CD4-positive, CD25-positive, alpha-beta regulatory T cell (primary cell): ENCODE measurements at regions not wholly inside any gene's neighbourhood (a gene's known extent, or its start where the extent isn't known, plus 50 kb on each side); places are given as distances from the start of the nearest gene placed in this dataset.

Source experiments
- ATAC-seq, 2 donors: fragments of 150-1000 bp; cut with Tn5 transposase; one replicate each; pipeline ENCODE4 v1.10.0; 2021; ENCODE audit warnings: low read depth in 2 of 2, moderate number of reproducible peaks in 2 of 2, moderate library complexity in 1 of 2
- DNase-seq, 3 donors: peaks; one replicate each; pipeline versions ENCODE4 v3.0.0 to v3.0.0-alpha.2; 2012 to 2022; ENCODE audit warnings: mixed read lengths in 1 of 3
- H3K27ac ChIP-seq: one replicate; pipeline ENCODE4 v1.7.0; 2013; ENCODE audit warnings: mild to moderate bottlenecking, low read length; ENCODE audit not compliant: insufficient read depth, poor library complexity, severe bottlenecking
- H3K27me3 ChIP-seq: one replicate; pipeline ENCODE4 v1.7.0; 2013; ENCODE audit warnings: low read length; ENCODE audit not compliant: control insufficient read depth, insufficient read depth
- H3K36me3 ChIP-seq: one replicate; pipeline ENCODE4 v1.7.0; 2013; ENCODE audit warnings: mild to moderate bottlenecking, low read length, moderate library complexity; ENCODE audit not compliant: control insufficient read depth, insufficient read depth
- H3K4me1 ChIP-seq: 2 replicates; pipeline ENCODE4 v1.7.0; 2013; ENCODE audit warnings: mild to moderate bottlenecking, low read length; ENCODE audit not compliant: insufficient read depth, control insufficient read depth, poor library complexity, severe bottlenecking
- H3K4me3 ChIP-seq: one replicate; pipeline ENCODE4 v1.7.0; 2013; ENCODE audit warnings: low read depth, mild to moderate bottlenecking, low read length, moderate library complexity
- H3K9me3 ChIP-seq, 2 experiments: 1 replicate in 1 of 2; 2 replicates in 1 of 2; pipeline ENCODE4 v1.7.0; 2013; ENCODE audit warnings: low read length in 2 of 2, mild to moderate bottlenecking in 1 of 2, moderate library complexity in 1 of 2; ENCODE audit not compliant: control insufficient read depth in 2 of 2
- H3K27ac Mint-ChIP-seq, 3 donors: one replicate each; pipeline ENCODE4 v1.8.0; 2020 to 2022; ENCODE audit warnings: mild to moderate bottlenecking in 3 of 3, mixed read lengths in 3 of 3, moderate library complexity in 2 of 3
- H3K27me3 Mint-ChIP-seq: one replicate; pipeline ENCODE4 v1.8.0; 2022; ENCODE audit warnings: mild to moderate bottlenecking, mixed read lengths
- H3K36me3 Mint-ChIP-seq: one replicate; pipeline ENCODE4 v1.8.0; 2020; ENCODE audit warnings: mixed read lengths
- H3K4me1 Mint-ChIP-seq, 4 donors: one replicate each; pipeline ENCODE4 v1.8.0; 2020 to 2022; ENCODE audit warnings: mixed read lengths in 4 of 4, mild to moderate bottlenecking in 1 of 4
- H3K4me3 Mint-ChIP-seq, 4 donors: one replicate each; pipeline ENCODE4 v1.8.0; 2020 to 2022; ENCODE audit warnings: mild to moderate bottlenecking in 4 of 4, mixed read lengths in 4 of 4, moderate library complexity in 3 of 4
- H3K9me3 Mint-ChIP-seq, 7 donors: one replicate each; pipeline ENCODE4 v1.8.0; 2020 to 2022; ENCODE audit warnings: mixed read lengths in 7 of 7, mild to moderate bottlenecking in 3 of 7, moderate library complexity in 2 of 7

- DNase-seq: no peak
- Mint-ChIP-seq H3K36me3 (no peaks in the 10 kb centered on the region), H3K27ac (no peak overlapping the region)
Measured at GRCh38 chr16:86424398-86424797, 85.9 kb upstream of the FOXF1 start.

GRCh38 chr16:86424985-86425384, 85.3 kb upstream of the FOXF1 start:
- no peaks in the 10 kb centered on the region for H3K27me3 Mint-ChIP-seq
- H3K9me3 Mint-ChIP-seq: peaks cover 0 to 8% (median 2%) of the 10 kb centered on the region in 7 donors
- ATAC-seq: no peak

More at GRCh38 chr16:86424398-86424797, 85.9 kb upstream of the FOXF1 start:
- Histone ChIP-seq H3K27me3 (no peaks in the 10 kb centered on the region), H3K9me3 (peaks cover 0 to 1% of the 10 kb centered on the region in 2 experiments), H3K4me3 (no peak overlapping the region), H3K27ac (no peak overlapping the region), H3K36me3 (no peaks in the 10 kb centered on the region), H3K4me1 (no peaks in the 10 kb centered on the region)
- ATAC-seq: no peak
- H3K4me1 Mint-ChIP-seq: no peaks in the 10 kb centered on the region
- no peaks in the 10 kb centered on the region for H3K27me3 Mint-ChIP-seq
- no peak overlapping the region for H3K4me3 Mint-ChIP-seq
- peaks cover 0 to 8% (median 2%) of the 10 kb centered on the region in 7 donors for H3K9me3 Mint-ChIP-seq

GRCh38 chr16:86426063-86426642, 84.2 kb upstream of the FOXF1 start:
- DNase-seq: no peak
- no peak for ATAC-seq
- no peak overlapping the region for H3K27ac ChIP-seq
- no peaks in the 10 kb centered on the region for H3K36me3 ChIP-seq
- H3K27ac Mint-ChIP-seq: no peak overlapping the region
- no peaks in the 10 kb centered on the region for H3K27me3 Mint-ChIP-seq
- H3K36me3 Mint-ChIP-seq: no peaks in the 10 kb centered on the region
- no peak overlapping the region for H3K4me3 ChIP-seq
- H3K4me3 Mint-ChIP-seq: no peak overlapping the region
- H3K9me3 ChIP-seq: peaks cover 0 to 1% of the 10 kb centered on the region in 2 experiments
- no peaks in the 10 kb centered on the region for H3K4me1 Mint-ChIP-seq
- H3K9me3 Mint-ChIP-seq: peaks cover 0 to 7% (median 0%) of the 10 kb centered on the region in 7 donors
- H3K27me3 ChIP-seq: no peaks in the 10 kb centered on the region
- H3K4me1 ChIP-seq: no peaks in the 10 kb centered on the region

More at GRCh38 chr16:86424985-86425384, 85.3 kb upstream of the FOXF1 start:
- Histone ChIP-seq H3K9me3 (peaks cover 0 to 1% of the 10 kb centered on the region in 2 experiments), H3K27ac (no peak overlapping the region), H3K27me3 (no peaks in the 10 kb centered on the region), H3K4me1 (no peaks in the 10 kb centered on the region), H3K4me3 (no peak overlapping the region), H3K36me3 (no peaks in the 10 kb centered on the region)
- H3K27ac Mint-ChIP-seq: no peak overlapping the region
- no peaks in the 10 kb centered on the region for H3K36me3 Mint-ChIP-seq
- no peak for DNase-seq
- H3K4me1 Mint-ChIP-seq: no peaks in the 10 kb centered on the region
- H3K4me3 Mint-ChIP-seq: no peak overlapping the region

GRCh38 chr16:86427433-86427851, 82.9 kb upstream of the FOXF1 start:
- Mint-ChIP-seq H3K27ac (no peak overlapping the region), H3K9me3 (peaks cover 0 to 3% (median 0%) of the 10 kb centered on the region in 7 donors), H3K36me3 (no peaks in the 10 kb centered on the region), H3K27me3 (no peaks in the 10 kb centered on the region), H3K4me1 (no peaks in the 10 kb centered on the region), H3K4me3 (no peak overlapping the region)
- ATAC-seq (no peak), DNase-seq (no peak)
- no peaks in the 10 kb centered on the region for H3K4me1 ChIP-seq
- no peak overlapping the region for H3K27ac ChIP-seq
- H3K4me3 ChIP-seq: no peak overlapping the region
- H3K27me3 ChIP-seq: no peaks in the 10 kb centered on the region
- H3K9me3 ChIP-seq: no peaks in the 10 kb centered on the region
- no peaks in the 10 kb centered on the region for H3K36me3 ChIP-seq

- Mint-ChIP-seq H3K27ac (no peak overlapping the region), H3K4me1 (no peaks in the 10 kb centered on the region), H3K27me3 (no peaks in the 10 kb centered on the region), H3K9me3 (peaks cover 0 to 2% (median 0%) of the 10 kb centered on the region in 7 donors), H3K36me3 (no peaks in the 10 kb centered on the region), H3K4me3 (no peak overlapping the region)
- no peaks in the 10 kb centered on the region for H3K27me3 ChIP-seq
- no peaks in the 10 kb centered on the region for H3K9me3 ChIP-seq
- H3K4me1 ChIP-seq: no peaks in the 10 kb centered on the region
- ATAC-seq (no peak), DNase-seq (no peak)
- H3K4me3 ChIP-seq: no peak overlapping the region
- H3K27ac ChIP-seq: no peak overlapping the region
- H3K36me3 ChIP-seq: no peaks in the 10 kb centered on the region
Measured at GRCh38 chr16:86428729-86429517, 81.4 kb upstream of the FOXF1 start.

- no peaks in the 10 kb centered on the region for H3K9me3 ChIP-seq
- DNase-seq (no peak), ATAC-seq (no peak)
- Mint-ChIP-seq H3K27ac (no peak overlapping the region), H3K4me3 (no peak overlapping the region), H3K9me3 (peaks cover 0 to 2% (median 0%) of the 10 kb centered on the region in 7 donors), H3K27me3 (no peaks in the 10 kb centered on the region), H3K36me3 (no peaks in the 10 kb centered on the region), H3K4me1 (no peaks in the 10 kb centered on the region)
- no peak overlapping the region for H3K27ac ChIP-seq
- H3K27me3 ChIP-seq: no peaks in the 10 kb centered on the region
- H3K4me1 ChIP-seq: no peaks in the 10 kb centered on the region
- no peaks in the 10 kb centered on the region for H3K36me3 ChIP-seq
- H3K4me3 ChIP-seq: no peak overlapping the region
Measured at GRCh38 chr16:86429663-86430062, 80.7 kb upstream of the FOXF1 start.

- DNase-seq (no peak), ATAC-seq (no peak)
- H3K9me3 ChIP-seq: no peaks in the 10 kb centered on the region
- Mint-ChIP-seq H3K9me3 (peaks cover 0 to 2% (median 0%) of the 10 kb centered on the region in 7 donors), H3K4me3 (no peak overlapping the region), H3K36me3 (no peaks in the 10 kb centered on the region), H3K4me1 (no peaks in the 10 kb centered on the region), H3K27me3 (no peaks in the 10 kb centered on the region), H3K27ac (no peak overlapping the region)
- no peaks in the 10 kb centered on the region for H3K27me3 ChIP-seq
- H3K4me1 ChIP-seq: no peaks in the 10 kb centered on the region
- no peaks in the 10 kb centered on the region for H3K36me3 ChIP-seq
- no peak overlapping the region for H3K27ac ChIP-seq
- H3K4me3 ChIP-seq: no peak overlapping the region
Measured at GRCh38 chr16:86430814-86431213, 79.5 kb upstream of the FOXF1 start.

- DNase-seq: no peak
- no peak overlapping the region for H3K4me3 Mint-ChIP-seq
- H3K36me3 Mint-ChIP-seq: no peaks in the 10 kb centered on the region
- no peaks in the 10 kb centered on the region for H3K27me3 Mint-ChIP-seq
- no peaks in the 10 kb centered on the region for H3K27me3 ChIP-seq
- peaks cover 0 to 2% (median 0%) of the 10 kb centered on the region in 7 donors for H3K9me3 Mint-ChIP-seq
- H3K36me3 ChIP-seq: no peaks in the 10 kb centered on the region
- H3K27ac Mint-ChIP-seq: no peak overlapping the region
- no peak overlapping the region for H3K4me3 ChIP-seq
- no peaks in the 10 kb centered on the region for H3K4me1 Mint-ChIP-seq
- no peak overlapping the region for H3K27ac ChIP-seq
- no peak for ATAC-seq
- no peaks in the 10 kb centered on the region for H3K9me3 ChIP-seq
- H3K4me1 ChIP-seq: no peaks in the 10 kb centered on the region
Measured at GRCh38 chr16:86431540-86431939, 78.8 kb upstream of the FOXF1 start.
